ENCODE measurements at regions not wholly inside any gene's neighbourhood (a gene's known extent, or its start where the extent isn't known, plus 50 kb on each side); places are given as distances from the start of the nearest gene placed in this dataset.

GRCh38 chr10:83919187-83919586 lies 220.1 kb upstream of the GHITM start:
- DNase-seq (ENCODE audit: insufficient read length, low spot score) = no peak
- no peak for FAIRE-seq

GRCh38 chr10:83921984-83922860 lies 217.1 kb upstream of the GHITM start:
- no peak for FAIRE-seq
- DNase-seq (ENCODE audit: insufficient read length, low spot score) = no peak

GRCh38 chr10:83925133-83925532 lies 214.2 kb upstream of the GHITM start:
- no peak for DNase-seq (ENCODE audit: insufficient read length, low spot score)
- FAIRE-seq = no peak

GRCh38 chr10:83926606-83927005 lies 212.7 kb upstream of the GHITM start:
- no peak for DNase-seq (ENCODE audit: insufficient read length, low spot score)
- no peak for FAIRE-seq

GRCh38 chr10:83927166-83927565 lies 212.1 kb upstream of the GHITM start:
- DNase-seq (ENCODE audit: insufficient read length, low spot score) = no peak
- FAIRE-seq = no peak

GRCh38 chr10:83929399-83929798 lies 209.9 kb upstream of the GHITM start:
- DNase-seq (ENCODE audit: insufficient read length, low spot score) = no peak
- FAIRE-seq = no peak

- no peak for FAIRE-seq
Measured at GRCh38 chr10:83931669-83932068, 207.6 kb upstream of the GHITM start.

GRCh38 chr10:83932245-83932644 lies 207.1 kb upstream of the GHITM start:
- no peak for DNase-seq (ENCODE audit: insufficient read length, low spot score)
- no peak for FAIRE-seq

More at GRCh38 chr10:83931669-83932068, 207.6 kb upstream of the GHITM start:
- no peak for DNase-seq (ENCODE audit: insufficient read length, low spot score)

- FAIRE-seq (no peak), DNase-seq (ENCODE audit: insufficient read length, low spot score) (no peak)
Measured at GRCh38 chr10:83934062-83934461, 205.2 kb upstream of the GHITM start.

- FAIRE-seq (no peak), DNase-seq (ENCODE audit: insufficient read length, low spot score) (no peak)
Measured at GRCh38 chr10:83934641-83935338, 204.5 kb upstream of the GHITM start.

GRCh38 chr10:83935339-83935736 lies 204.0 kb upstream of the GHITM start:
- DNase-seq (ENCODE audit: insufficient read length, low spot score) (no peak), FAIRE-seq (no peak)

GRCh38 chr10:83935911-83936310 lies 203.4 kb upstream of the GHITM start:
- FAIRE-seq (no peak), DNase-seq (ENCODE audit: insufficient read length, low spot score) (no peak)

GRCh38 chr10:83937161-83937560 lies 202.1 kb upstream of the GHITM start:
- DNase-seq (ENCODE audit: insufficient read length, low spot score) = no peak
- FAIRE-seq = no peak

GRCh38 chr10:83937826-83938225 lies 201.5 kb upstream of the GHITM start:
- no peak for FAIRE-seq
- no peak for DNase-seq (ENCODE audit: insufficient read length, low spot score)

- no peak for FAIRE-seq
Measured at GRCh38 chr10:83941189-83941588, 198.1 kb upstream of the GHITM start.

GRCh38 chr10:83942410-83942809 lies 196.9 kb upstream of the GHITM start:
- no peak for DNase-seq (ENCODE audit: insufficient read length, low spot score)

More at GRCh38 chr10:83941189-83941588, 198.1 kb upstream of the GHITM start:
- DNase-seq (ENCODE audit: insufficient read length, low spot score) = no peak

GRCh38 chr10:83943049-83943448 lies 196.3 kb upstream of the GHITM start:
- FAIRE-seq (no peak), DNase-seq (ENCODE audit: insufficient read length, low spot score) (no peak)

More at GRCh38 chr10:83942410-83942809, 196.9 kb upstream of the GHITM start:
- no peak for FAIRE-seq

GRCh38 chr10:83943920-83944319 lies 195.4 kb upstream of the GHITM start:
- no peak for DNase-seq (ENCODE audit: insufficient read length, low spot score)

GRCh38 chr10:83945982-83946718 lies 193.2 kb upstream of the GHITM start:
- FAIRE-seq (no peak), DNase-seq (ENCODE audit: insufficient read length, low spot score) (no peak)

More at GRCh38 chr10:83943920-83944319, 195.4 kb upstream of the GHITM start:
- no peak for FAIRE-seq

- DNase-seq (ENCODE audit: insufficient read length, low spot score) = no peak
- no peak for FAIRE-seq
Measured at GRCh38 chr10:83952314-83952713, 187.0 kb upstream of the GHITM start.

- no peak for DNase-seq (ENCODE audit: insufficient read length, low spot score)
- no peak for FAIRE-seq
Measured at GRCh38 chr10:83953589-83953988, 185.7 kb upstream of the GHITM start.

Measured in HTR-8/SVneo (cell line).